ENCODE measurements at regions not wholly inside any gene's neighbourhood (a gene's known extent, or its start where the extent isn't known, plus 50 kb on each side); places are given as distances from the start of the nearest gene placed in this dataset.

GRCh38 chr1:5264476-5264875, 610.1 kb downstream of the AJAP1 start:
- TF ChIP-seq CTCF (IDR thresholded peaks at IDR 0.05 in 4 of 5, conservative IDR thresholded peaks at IDR 0.05 in 1 of 5) (no peak), POLR2A (IDR thresholded peaks at IDR 0.05) (no peak)

All from gastrocnemius medialis (tissue), 4 donors.